Activated naive CD4-positive, alpha-beta T cell treated with anti-CD3 and anti-CD28 coated beads, Interleukin-2, amount 50 U/mL, for 24 hours (primary cell): ENCODE measurements at regions not wholly inside any gene's neighbourhood (a gene's known extent, or its start where the extent isn't known, plus 50 kb on each side); places are given as distances from the start of the nearest gene placed in this dataset.

ENCODE experiments used
- H3K27ac Mint-ChIP-seq: one replicate; pipeline ENCODE4 v1.8.0; 2021; ENCODE audit warnings: mild to moderate bottlenecking, mixed read lengths
- H3K27me3 Mint-ChIP-seq: one replicate; pipeline ENCODE4 v1.8.0; 2021; ENCODE audit warnings: mixed read lengths
- H3K36me3 Mint-ChIP-seq: one replicate; pipeline ENCODE4 v1.8.0; 2021; ENCODE audit warnings: mixed read lengths
- H3K4me1 Mint-ChIP-seq: one replicate; pipeline ENCODE4 v1.8.0; 2021; ENCODE audit warnings: mixed read lengths
- H3K4me3 Mint-ChIP-seq: one replicate; pipeline ENCODE4 v1.8.0; 2021; ENCODE audit warnings: mild to moderate bottlenecking, mixed read lengths
- H3K9me3 Mint-ChIP-seq: one replicate; pipeline ENCODE4 v1.8.0; 2021; ENCODE audit warnings: mixed read lengths

DNA sequence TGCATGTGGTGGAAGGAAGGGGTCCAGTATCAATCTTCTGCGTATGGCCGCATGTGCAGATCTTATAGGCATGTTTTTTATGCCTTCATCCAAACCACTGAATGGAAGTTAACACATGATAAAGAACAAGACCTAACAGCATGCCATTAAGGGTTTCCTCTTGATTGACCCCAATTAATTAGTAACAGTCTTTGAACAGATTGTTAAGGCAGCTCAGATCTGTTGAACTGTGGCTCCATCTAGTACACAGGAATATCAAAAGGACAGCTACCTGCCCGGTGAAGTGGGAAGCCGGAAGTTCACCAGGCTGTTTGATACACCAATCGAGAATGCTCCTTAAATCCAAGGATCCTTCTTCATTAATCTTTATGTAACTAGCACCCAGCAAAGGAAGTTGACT is 159.9 kb upstream of the ADAMTS16 start:
- no peak overlapping the region for H3K27ac Mint-ChIP-seq
- no peaks in the 10 kb centered on the region for H3K9me3 Mint-ChIP-seq
- H3K4me1 Mint-ChIP-seq = no peaks in the 10 kb centered on the region
- H3K4me3 Mint-ChIP-seq = no peak overlapping the region
- H3K36me3 Mint-ChIP-seq = no peaks in the 10 kb centered on the region
- H3K27me3 Mint-ChIP-seq = peaks cover under 1% of the 10 kb centered on the region

DNA sequence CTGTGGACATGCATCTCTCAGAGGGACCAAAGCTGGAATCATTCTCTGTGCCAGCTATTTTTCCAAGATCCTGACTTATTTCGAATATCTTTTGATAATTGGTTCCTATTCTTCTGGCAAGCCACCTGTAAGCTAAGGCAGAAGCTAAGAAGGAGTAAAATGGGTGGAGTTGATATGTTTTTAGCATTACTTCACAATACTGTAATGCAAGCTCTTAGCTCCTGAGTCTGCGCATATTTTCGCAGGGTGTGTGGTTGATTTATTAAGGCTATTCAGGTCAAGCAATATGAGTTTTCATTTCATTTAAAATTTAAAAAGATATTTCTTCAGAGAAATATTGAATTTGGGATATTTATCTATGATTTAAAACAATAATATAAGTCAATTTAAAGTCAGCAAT is 158.5 kb upstream of the ADAMTS16 start:
- Mint-ChIP-seq H3K9me3 (no peaks in the 10 kb centered on the region), H3K27ac (no peak overlapping the region), H3K4me1 (no peaks in the 10 kb centered on the region), H3K36me3 (no peaks in the 10 kb centered on the region), H3K4me3 (no peak overlapping the region), H3K27me3 (no peaks in the 10 kb centered on the region)

DNA sequence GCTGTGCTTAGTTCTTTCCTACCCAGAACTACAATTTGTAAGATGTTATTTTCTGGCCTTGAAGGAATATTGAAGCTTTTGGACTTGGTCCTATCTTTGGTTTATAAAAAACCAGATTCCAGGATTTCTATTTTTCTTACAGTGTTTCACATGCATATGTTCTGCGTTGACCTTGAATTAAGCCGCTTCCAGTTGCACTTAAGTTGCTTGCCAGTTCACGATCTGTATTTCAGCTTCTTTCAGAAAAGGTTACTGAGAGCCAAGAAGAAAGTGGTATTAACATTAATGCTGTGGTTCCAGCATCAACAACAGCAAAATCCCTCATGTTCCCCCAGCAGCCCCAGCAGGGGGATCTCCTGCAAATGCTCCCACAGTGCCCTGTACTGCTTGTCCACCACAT is 156.4 kb upstream of the ADAMTS16 start:
- H3K27me3 Mint-ChIP-seq = no peaks in the 10 kb centered on the region
- no peaks in the 10 kb centered on the region for H3K4me1 Mint-ChIP-seq
- no peaks in the 10 kb centered on the region for H3K9me3 Mint-ChIP-seq
- H3K4me3 Mint-ChIP-seq = no peak overlapping the region
- no peak overlapping the region for H3K27ac Mint-ChIP-seq
- no peaks in the 10 kb centered on the region for H3K36me3 Mint-ChIP-seq

DNA sequence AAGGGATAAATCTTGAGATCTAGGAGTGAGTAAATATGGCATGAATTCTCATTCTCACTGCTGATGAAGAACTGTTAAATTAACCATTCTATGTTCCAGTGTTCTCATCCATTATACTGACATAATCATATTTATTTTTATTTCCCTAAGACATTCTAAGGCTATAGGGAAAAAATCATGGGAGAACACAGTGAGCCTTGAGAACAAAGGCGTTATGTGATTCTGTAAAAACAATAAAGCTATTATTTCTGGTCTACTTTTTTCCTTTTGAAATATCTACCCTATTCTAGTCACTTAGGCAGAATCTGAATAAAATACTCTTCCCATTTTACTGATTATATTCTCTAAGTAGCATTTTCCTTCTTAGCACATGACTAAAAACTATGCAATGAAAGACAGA is 155.7 kb upstream of the ADAMTS16 start:
- H3K27ac Mint-ChIP-seq = no peak overlapping the region
- no peaks in the 10 kb centered on the region for H3K27me3 Mint-ChIP-seq
- H3K9me3 Mint-ChIP-seq = no peaks in the 10 kb centered on the region
- no peaks in the 10 kb centered on the region for H3K36me3 Mint-ChIP-seq
- no peaks in the 10 kb centered on the region for H3K4me1 Mint-ChIP-seq
- no peak overlapping the region for H3K4me3 Mint-ChIP-seq

DNA sequence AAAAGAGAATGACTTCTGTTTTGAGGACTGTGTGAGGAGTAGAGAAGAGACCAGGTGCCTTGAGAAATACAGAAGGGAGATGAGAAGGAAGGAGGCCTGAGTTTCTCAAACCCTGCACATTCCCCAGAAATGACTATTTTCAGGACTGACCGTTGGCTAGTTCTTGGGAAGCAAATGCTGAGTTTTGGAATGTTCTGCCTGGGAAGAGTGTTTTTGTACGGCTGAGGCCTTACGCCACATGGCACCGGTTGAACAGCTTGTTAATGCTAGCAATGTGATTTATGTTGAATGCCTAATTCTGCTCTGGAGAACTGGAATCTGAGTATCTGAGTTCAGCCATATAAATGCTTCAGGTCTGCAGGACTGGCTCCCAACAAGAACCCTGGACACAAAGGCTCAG is 152.7 kb upstream of the ADAMTS16 start:
- Mint-ChIP-seq H3K36me3 (no peaks in the 10 kb centered on the region), H3K27me3 (peaks cover 1% of the 10 kb centered on the region), H3K9me3 (no peaks in the 10 kb centered on the region), H3K4me1 (no peaks in the 10 kb centered on the region), H3K27ac (no peak overlapping the region), H3K4me3 (no peak overlapping the region)

DNA sequence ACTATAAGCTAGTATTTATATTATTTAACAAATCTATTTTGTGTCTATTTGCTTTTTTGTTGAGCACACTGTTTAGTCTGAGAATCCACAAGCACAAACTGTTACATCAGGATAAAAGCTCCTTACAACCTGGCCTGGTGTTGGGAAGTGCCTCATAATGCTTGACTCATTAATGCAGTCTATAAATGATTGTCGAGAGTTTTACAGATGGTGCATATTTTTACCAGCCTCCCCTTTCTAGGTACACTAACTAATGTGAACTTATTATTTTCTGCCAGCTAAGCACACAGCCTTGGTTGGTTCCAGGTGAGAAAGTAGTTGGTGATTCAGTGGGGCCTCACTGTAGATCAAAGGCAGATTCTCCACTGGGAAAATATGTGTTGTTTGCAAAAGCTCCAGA is 151.0 kb upstream of the ADAMTS16 start:
- peaks cover 1% of the 10 kb centered on the region for H3K27me3 Mint-ChIP-seq
- H3K9me3 Mint-ChIP-seq = no peaks in the 10 kb centered on the region

DNA sequence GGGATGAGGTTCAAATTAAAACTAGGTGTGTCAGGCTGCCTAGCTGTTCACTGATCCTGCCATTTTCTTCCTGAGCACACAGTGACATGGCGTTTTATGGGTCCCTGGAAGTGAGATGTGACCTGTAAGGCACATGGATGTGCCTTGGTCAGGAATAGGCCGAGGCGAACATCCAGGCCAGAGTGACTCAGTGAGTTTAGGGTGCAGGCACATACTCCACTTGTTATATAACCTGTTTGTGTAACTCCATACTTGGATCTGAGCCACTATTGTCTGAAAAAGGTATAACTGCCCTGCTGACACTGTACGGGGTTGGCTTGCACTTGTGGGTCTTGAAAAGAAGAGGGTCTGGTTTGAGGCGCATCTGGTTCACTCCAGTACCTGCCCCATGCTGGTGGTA is 150.1 kb upstream of the ADAMTS16 start:
- Mint-ChIP-seq H3K9me3 (no peaks in the 10 kb centered on the region), H3K27me3 (peaks cover 1% of the 10 kb centered on the region), H3K36me3 (no peaks in the 10 kb centered on the region), H3K27ac (no peak overlapping the region), H3K4me1 (no peaks in the 10 kb centered on the region), H3K4me3 (no peak overlapping the region)

More for the DNA sequence above, 151.0 kb upstream of the ADAMTS16 start:
- no peak overlapping the region for H3K4me3 Mint-ChIP-seq
- H3K27ac Mint-ChIP-seq = no peak overlapping the region
- no peaks in the 10 kb centered on the region for H3K4me1 Mint-ChIP-seq
- no peaks in the 10 kb centered on the region for H3K36me3 Mint-ChIP-seq

DNA sequence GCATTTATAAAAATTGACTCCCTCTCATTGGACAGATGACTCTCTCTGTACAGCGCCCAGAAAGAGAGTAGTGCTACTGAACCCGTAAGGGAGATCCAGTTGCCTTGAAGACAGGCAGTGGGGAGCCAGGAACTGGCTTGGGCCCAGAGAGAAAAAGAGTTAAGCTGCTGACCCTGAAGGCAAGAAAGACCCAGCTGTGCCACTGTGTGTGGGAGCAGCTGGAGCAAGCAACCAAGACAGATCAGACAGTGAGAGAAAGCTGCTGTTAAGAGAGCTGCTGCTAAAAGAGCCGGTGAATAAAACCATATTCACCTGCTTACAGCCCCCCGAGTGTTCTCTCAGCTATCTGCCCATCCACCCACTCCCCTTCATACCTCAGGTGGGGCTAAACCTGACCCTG is 149.7 kb upstream of the ADAMTS16 start:
- Mint-ChIP-seq H3K9me3 (no peaks in the 10 kb centered on the region), H3K4me3 (no peak overlapping the region), H3K27ac (no peak overlapping the region), H3K36me3 (no peaks in the 10 kb centered on the region), H3K27me3 (peaks cover 1% of the 10 kb centered on the region), H3K4me1 (no peaks in the 10 kb centered on the region)

DNA sequence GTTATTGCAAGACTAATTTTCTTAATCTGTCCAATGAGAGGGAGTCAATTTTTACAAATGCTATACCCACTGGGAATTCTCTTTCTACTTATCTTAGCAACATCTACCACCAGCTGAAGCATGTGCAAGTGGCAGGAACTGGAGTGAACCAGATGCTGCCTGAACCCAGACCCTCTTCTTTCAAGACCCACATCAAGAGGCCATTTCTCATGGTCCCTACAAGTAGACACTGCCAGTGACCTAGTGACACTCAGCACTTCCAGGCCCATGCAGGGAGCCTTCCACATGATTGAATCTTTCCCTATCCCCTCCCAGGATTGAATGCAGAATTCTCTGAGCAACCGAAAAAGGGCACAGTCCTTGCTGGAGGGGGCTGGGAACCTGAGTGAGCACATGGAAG is 148.2 kb upstream of the ADAMTS16 start:
- H3K27ac Mint-ChIP-seq = no peak overlapping the region
- no peaks in the 10 kb centered on the region for H3K36me3 Mint-ChIP-seq
- no peaks in the 10 kb centered on the region for H3K9me3 Mint-ChIP-seq
- peaks cover 1% of the 10 kb centered on the region for H3K27me3 Mint-ChIP-seq
- H3K4me1 Mint-ChIP-seq = no peaks in the 10 kb centered on the region
- H3K4me3 Mint-ChIP-seq = no peak overlapping the region

DNA sequence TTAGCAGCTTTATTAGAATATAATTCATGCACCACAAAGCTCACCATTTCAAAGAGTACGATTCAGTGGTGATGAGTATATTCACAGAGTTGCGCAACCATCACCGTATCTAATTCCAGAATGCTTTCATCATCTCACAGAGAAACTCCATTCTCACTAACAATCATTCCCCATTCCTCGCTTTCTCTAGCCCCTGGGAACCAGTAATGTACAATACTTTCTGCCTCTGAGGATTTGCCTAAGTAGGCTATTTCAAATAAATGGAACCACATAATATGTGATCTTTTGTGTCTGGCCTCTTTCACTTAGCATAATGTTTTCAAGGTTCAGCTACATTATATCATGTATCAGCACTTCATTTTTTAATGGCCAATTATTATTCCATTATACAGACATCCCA is 145.1 kb upstream of the ADAMTS16 start:
- no peaks in the 10 kb centered on the region for H3K36me3 Mint-ChIP-seq
- H3K9me3 Mint-ChIP-seq = no peaks in the 10 kb centered on the region
- H3K4me1 Mint-ChIP-seq = no peaks in the 10 kb centered on the region
- no peak overlapping the region for H3K4me3 Mint-ChIP-seq
- H3K27me3 Mint-ChIP-seq = peaks cover 1% of the 10 kb centered on the region
- H3K27ac Mint-ChIP-seq = no peak overlapping the region

DNA sequence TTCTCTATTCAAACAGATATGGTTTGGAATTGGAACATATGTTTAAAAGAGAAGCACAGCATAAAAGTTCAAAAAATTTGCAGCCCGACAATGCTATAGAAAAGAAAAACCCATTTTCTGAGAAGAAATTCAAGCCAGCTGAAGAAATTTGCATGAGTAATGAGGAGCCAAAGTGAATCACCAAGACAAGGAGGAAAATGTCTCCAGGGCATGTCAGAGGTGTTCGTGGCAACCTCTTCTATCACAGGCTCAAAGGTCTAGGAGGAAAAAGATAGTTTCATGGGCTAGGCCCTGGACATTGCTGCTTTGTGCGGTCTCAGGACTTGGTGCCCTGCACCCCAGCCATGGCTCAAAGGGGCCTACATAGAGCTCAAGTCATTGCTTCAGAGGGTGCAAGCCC is 134.8 kb upstream of the ADAMTS16 start:
- Mint-ChIP-seq H3K27ac (no peak overlapping the region), H3K9me3 (peaks cover 12% of the 10 kb centered on the region), H3K36me3 (no peaks in the 10 kb centered on the region), H3K27me3 (no peaks in the 10 kb centered on the region), H3K4me1 (no peaks in the 10 kb centered on the region), H3K4me3 (no peak overlapping the region)

DNA sequence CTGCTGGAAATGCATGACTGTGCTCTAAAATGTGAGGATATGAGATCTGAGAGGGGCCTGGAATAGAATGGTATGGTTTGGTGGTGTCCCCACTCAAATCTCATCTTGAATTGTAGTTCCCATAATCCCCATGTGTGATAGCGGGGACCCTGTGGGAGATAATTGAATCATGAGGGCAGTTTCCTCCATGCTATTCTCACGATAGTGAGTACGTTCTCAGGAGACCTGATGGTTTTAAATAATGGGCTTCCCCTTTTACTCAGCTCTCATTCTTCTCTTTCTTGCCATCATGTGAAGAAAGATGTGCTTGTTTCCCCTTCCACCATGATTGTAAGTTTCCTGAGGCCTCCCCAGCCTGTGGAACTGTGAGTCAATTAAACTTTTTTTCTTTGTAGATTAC is 133.6 kb upstream of the ADAMTS16 start:
- Mint-ChIP-seq H3K4me3 (no peak overlapping the region), H3K27ac (no peak overlapping the region), H3K4me1 (no peaks in the 10 kb centered on the region), H3K36me3 (no peaks in the 10 kb centered on the region), H3K9me3 (peaks cover 12% of the 10 kb centered on the region), H3K27me3 (no peaks in the 10 kb centered on the region)

DNA sequence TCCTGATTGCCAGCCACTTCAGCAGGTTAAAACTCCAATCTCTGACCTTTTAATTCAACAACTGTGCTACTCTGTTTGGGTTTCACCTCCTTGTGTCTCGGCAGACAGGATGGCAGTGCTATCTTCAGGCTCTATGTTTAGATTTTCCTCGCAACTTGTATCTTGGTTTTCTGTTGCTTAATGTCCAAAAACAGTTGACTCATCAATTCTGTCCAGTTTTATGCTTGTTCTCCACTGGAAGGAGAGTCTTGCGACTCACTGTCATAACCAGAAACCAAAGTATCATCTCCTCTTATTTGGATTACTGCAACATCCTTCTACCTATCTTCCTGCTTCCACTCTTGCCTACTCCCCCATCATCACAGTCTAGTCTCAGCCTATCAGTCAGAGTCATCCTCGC is 130.9 kb upstream of the ADAMTS16 start:
- Mint-ChIP-seq H3K4me1 (no peaks in the 10 kb centered on the region), H3K4me3 (no peak overlapping the region), H3K36me3 (no peaks in the 10 kb centered on the region), H3K27ac (no peak overlapping the region), H3K9me3 (peaks cover 7% of the 10 kb centered on the region), H3K27me3 (no peaks in the 10 kb centered on the region)

DNA sequence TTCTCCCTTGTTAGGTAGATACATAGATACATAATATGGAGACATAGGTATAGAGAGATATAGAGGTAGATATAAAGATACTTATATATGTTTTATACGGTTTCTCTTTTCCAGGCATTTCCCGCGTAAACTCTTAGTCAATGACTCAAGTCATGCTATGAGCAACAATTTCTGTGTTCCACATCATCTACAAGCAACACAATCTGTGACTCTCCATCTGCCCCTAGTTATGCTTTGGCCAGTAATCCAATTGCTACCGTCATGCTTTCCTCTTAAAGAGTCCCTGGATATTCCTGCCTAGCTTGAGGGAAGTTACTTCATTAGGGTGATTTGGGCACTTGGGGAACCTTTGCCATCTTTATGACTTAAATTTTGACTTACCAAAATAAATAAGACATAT is 129.0 kb upstream of the ADAMTS16 start:
- Mint-ChIP-seq H3K27ac (no peak overlapping the region), H3K9me3 (peaks cover 7% of the 10 kb centered on the region), H3K27me3 (no peaks in the 10 kb centered on the region), H3K36me3 (no peaks in the 10 kb centered on the region), H3K4me1 (no peaks in the 10 kb centered on the region), H3K4me3 (no peak overlapping the region)

DNA sequence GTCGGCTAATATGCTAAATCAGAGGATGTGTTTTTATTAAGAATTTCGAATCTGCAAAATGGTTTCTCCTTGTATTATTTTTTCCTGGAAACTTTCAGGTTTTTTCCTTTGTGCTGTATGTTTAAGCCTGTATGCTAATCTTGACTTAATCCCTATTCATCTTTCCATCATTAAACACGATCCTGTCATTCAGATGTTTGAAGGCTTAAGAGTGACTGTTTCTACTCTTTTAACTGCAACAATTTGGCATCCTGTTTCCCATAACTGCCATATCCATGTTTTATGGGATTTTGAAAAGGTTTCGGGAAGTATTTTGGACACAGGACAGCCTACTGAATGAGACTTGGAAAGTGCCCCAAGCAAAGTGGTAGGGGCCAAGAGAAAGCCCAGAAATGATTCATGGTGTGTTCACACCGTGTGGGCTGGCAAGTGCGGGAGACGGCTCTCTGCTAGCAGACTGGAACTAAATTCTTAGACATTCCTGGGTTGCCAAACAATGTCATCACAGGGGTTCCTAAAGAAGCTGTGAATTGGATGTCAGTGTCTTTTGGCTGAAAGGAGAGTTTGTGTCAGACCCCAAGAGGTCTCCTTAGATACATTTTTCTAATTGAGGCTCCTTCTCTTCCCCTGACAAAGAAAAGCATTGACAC is 125.4 kb upstream of the ADAMTS16 start:
- Mint-ChIP-seq H3K4me3 (no peak overlapping the region), H3K4me1 (no peaks in the 10 kb centered on the region), H3K27me3 (no peaks in the 10 kb centered on the region), H3K27ac (no peak overlapping the region), H3K9me3 (peaks cover under 1% of the 10 kb centered on the region), H3K36me3 (no peaks in the 10 kb centered on the region)

DNA sequence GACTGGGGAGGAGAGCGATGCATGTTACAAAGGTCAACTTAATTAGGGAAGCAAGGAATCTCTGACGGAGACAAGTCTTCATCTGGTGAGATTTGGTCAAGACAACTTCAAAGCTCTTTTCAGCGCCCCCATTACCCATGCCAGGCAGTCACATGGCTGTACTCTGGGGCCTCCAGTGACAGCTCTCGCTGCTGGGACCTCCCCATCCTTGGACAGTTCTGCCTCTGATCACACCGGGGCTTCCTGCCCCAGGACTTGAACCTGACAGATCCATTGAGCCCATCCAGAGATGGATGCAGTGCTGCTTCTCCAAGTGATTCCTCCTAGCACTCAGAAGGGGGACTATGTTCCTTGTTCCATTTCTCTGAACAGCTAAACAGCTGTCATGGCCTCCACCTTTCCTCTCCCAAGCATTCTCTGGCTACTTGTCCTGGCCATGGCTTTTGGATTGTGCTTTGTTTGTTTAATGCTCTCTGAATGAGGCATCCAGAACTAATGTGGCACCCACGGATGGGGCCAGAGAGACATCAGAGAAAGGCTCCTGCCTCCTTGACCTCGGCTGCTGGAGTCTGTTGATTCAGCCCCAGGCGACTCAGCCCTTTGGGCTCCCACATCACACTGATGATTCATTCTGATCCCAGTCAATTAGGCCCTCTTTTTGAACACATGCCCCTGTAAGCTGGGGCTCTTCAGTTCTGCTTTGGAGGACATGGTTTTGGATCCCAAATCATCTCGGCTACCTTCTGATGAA is 122.1 kb upstream of the ADAMTS16 start:
- Mint-ChIP-seq H3K9me3 (no peaks in the 10 kb centered on the region), H3K27me3 (no peaks in the 10 kb centered on the region), H3K27ac (no peak overlapping the region), H3K4me3 (no peak overlapping the region), H3K36me3 (no peaks in the 10 kb centered on the region), H3K4me1 (no peaks in the 10 kb centered on the region)

DNA sequence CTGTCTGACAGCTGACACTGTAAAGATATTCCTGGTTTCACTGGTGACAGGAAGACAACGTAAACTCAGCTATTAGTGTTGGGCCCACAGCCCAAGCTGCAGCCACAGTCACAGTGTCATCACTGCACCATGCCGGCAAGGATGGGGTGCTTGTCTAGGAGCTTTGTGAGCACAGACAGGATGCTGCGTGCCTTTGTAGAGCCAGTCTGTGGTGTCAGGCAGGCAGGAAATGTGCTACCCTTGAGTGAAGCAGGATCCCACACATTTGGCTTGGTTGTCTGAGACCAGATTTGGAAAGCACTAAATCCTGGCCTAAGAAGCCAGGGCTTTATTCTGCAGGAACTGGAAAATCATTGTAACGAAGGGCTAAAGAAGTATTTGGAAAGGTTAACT is 121.6 kb upstream of the ADAMTS16 start:
- no peak overlapping the region for H3K4me3 Mint-ChIP-seq
- no peaks in the 10 kb centered on the region for H3K4me1 Mint-ChIP-seq
- no peaks in the 10 kb centered on the region for H3K36me3 Mint-ChIP-seq
- H3K27ac Mint-ChIP-seq = no peak overlapping the region
- H3K9me3 Mint-ChIP-seq = no peaks in the 10 kb centered on the region
- no peaks in the 10 kb centered on the region for H3K27me3 Mint-ChIP-seq
